Stimulated activated naive CD8-positive, alpha-beta T cell treated with anti-CD3 and anti-CD28 coated beads, Interleukin-15, Interleukin-2, amounts not matched to agents 100 ng/mL and 50 ng/mL, for 24 hours (primary cell): ENCODE measurements at regions not wholly inside any gene's neighbourhood (a gene's known extent, or its start where the extent isn't known, plus 50 kb on each side); places are given as distances from the start of the nearest gene placed in this dataset.

Experiments
- H3K27ac Mint-ChIP-seq: one replicate; pipeline ENCODE4 v1.8.0; 2021; ENCODE audit warnings: mild to moderate bottlenecking, mixed read lengths
- H3K27me3 Mint-ChIP-seq: one replicate; pipeline ENCODE4 v1.8.0; 2021; ENCODE audit warnings: mixed read lengths
- H3K36me3 Mint-ChIP-seq: one replicate; pipeline ENCODE4 v1.8.0; 2021; ENCODE audit warnings: low read depth, mixed read lengths
- H3K4me1 Mint-ChIP-seq: one replicate; pipeline ENCODE4 v1.8.0; 2021; ENCODE audit warnings: low read depth, mixed read lengths
- H3K4me3 Mint-ChIP-seq: one replicate; pipeline ENCODE4 v1.8.0; 2021; ENCODE audit warnings: mild to moderate bottlenecking, mixed read lengths
- H3K9me3 Mint-ChIP-seq: one replicate; pipeline ENCODE4 v1.8.0; 2021; ENCODE audit warnings: mixed read lengths

GRCh38 chr18:10184776-10185175, 269.7 kb upstream of the APCDD1 start:
- Mint-ChIP-seq H3K36me3 (no peaks in the 10 kb centered on the region), H3K9me3 (peaks cover 3% of the 10 kb centered on the region), H3K27ac (no peak overlapping the region), H3K4me1 (peaks cover 13% of the 10 kb centered on the region), H3K4me3 (no peak overlapping the region), H3K27me3 (no peaks in the 10 kb centered on the region)

- no peak overlapping the region for H3K4me3 Mint-ChIP-seq
- H3K27ac Mint-ChIP-seq: no peak overlapping the region
- peaks cover 3% of the 10 kb centered on the region for H3K9me3 Mint-ChIP-seq
- no peaks in the 10 kb centered on the region for H3K36me3 Mint-ChIP-seq
- H3K27me3 Mint-ChIP-seq: no peaks in the 10 kb centered on the region
- H3K4me1 Mint-ChIP-seq: peaks cover 5% of the 10 kb centered on the region
These were observed 265.2 kb upstream of the APCDD1 start for GRCh38 chr18:10188971-10189810.

GRCh38 chr18:10190564-10190963, 263.9 kb upstream of the APCDD1 start:
- Mint-ChIP-seq H3K27me3 (no peaks in the 10 kb centered on the region), H3K9me3 (no peaks in the 10 kb centered on the region), H3K4me3 (no peak overlapping the region), H3K27ac (no peak overlapping the region), H3K36me3 (no peaks in the 10 kb centered on the region), H3K4me1 (no peaks in the 10 kb centered on the region)

- no peak overlapping the region for H3K4me3 Mint-ChIP-seq
- no peak overlapping the region for H3K27ac Mint-ChIP-seq
- H3K4me1 Mint-ChIP-seq: no peaks in the 10 kb centered on the region
These were observed 261.0 kb upstream of the APCDD1 start for GRCh38 chr18:10193444-10193843.

GRCh38 chr18:10194592-10194991, 259.8 kb upstream of the APCDD1 start:
- H3K36me3 Mint-ChIP-seq: no peaks in the 10 kb centered on the region
- H3K4me1 Mint-ChIP-seq: no peaks in the 10 kb centered on the region
- no peak overlapping the region for H3K4me3 Mint-ChIP-seq
- H3K27me3 Mint-ChIP-seq: no peaks in the 10 kb centered on the region
- no peaks in the 10 kb centered on the region for H3K9me3 Mint-ChIP-seq
- no peak overlapping the region for H3K27ac Mint-ChIP-seq

More at GRCh38 chr18:10193444-10193843, 261.0 kb upstream of the APCDD1 start:
- Mint-ChIP-seq H3K9me3 (no peaks in the 10 kb centered on the region), H3K36me3 (no peaks in the 10 kb centered on the region), H3K27me3 (no peaks in the 10 kb centered on the region)

- Mint-ChIP-seq H3K4me1 (no peaks in the 10 kb centered on the region), H3K27me3 (no peaks in the 10 kb centered on the region), H3K27ac (no peak overlapping the region), H3K9me3 (no peaks in the 10 kb centered on the region), H3K36me3 (no peaks in the 10 kb centered on the region), H3K4me3 (no peak overlapping the region)
These were observed 258.9 kb upstream of the APCDD1 start for GRCh38 chr18:10195529-10195928.

- Mint-ChIP-seq H3K36me3 (no peaks in the 10 kb centered on the region), H3K27ac (no peak overlapping the region), H3K4me3 (no peak overlapping the region), H3K4me1 (no peaks in the 10 kb centered on the region), H3K9me3 (no peaks in the 10 kb centered on the region), H3K27me3 (no peaks in the 10 kb centered on the region)
These were observed 257.3 kb upstream of the APCDD1 start for GRCh38 chr18:10197097-10197496.

- Mint-ChIP-seq H3K27me3 (peaks cover 4% of the 10 kb centered on the region), H3K4me1 (no peaks in the 10 kb centered on the region), H3K27ac (no peak overlapping the region), H3K9me3 (no peaks in the 10 kb centered on the region), H3K4me3 (no peak overlapping the region), H3K36me3 (no peaks in the 10 kb centered on the region)
These were observed 253.2 kb upstream of the APCDD1 start for GRCh38 chr18:10201226-10201625.

GRCh38 chr18:10201659-10202058, 252.8 kb upstream of the APCDD1 start:
- no peak overlapping the region for H3K4me3 Mint-ChIP-seq
- peaks cover 8% of the 10 kb centered on the region for H3K27me3 Mint-ChIP-seq
- no peak overlapping the region for H3K27ac Mint-ChIP-seq
- no peaks in the 10 kb centered on the region for H3K9me3 Mint-ChIP-seq
- no peaks in the 10 kb centered on the region for H3K4me1 Mint-ChIP-seq
- no peaks in the 10 kb centered on the region for H3K36me3 Mint-ChIP-seq

GRCh38 chr18:10202845-10203321, 251.6 kb upstream of the APCDD1 start:
- no peak overlapping the region for H3K4me3 Mint-ChIP-seq
- no peak overlapping the region for H3K27ac Mint-ChIP-seq
- no peaks in the 10 kb centered on the region for H3K9me3 Mint-ChIP-seq
- no peaks in the 10 kb centered on the region for H3K36me3 Mint-ChIP-seq
- H3K4me1 Mint-ChIP-seq: no peaks in the 10 kb centered on the region
- H3K27me3 Mint-ChIP-seq: peaks cover 11% of the 10 kb centered on the region

- Mint-ChIP-seq H3K4me1 (no peaks in the 10 kb centered on the region), H3K36me3 (no peaks in the 10 kb centered on the region), H3K27me3 (peaks cover 11% of the 10 kb centered on the region), H3K9me3 (no peaks in the 10 kb centered on the region), H3K4me3 (no peak overlapping the region), H3K27ac (no peak overlapping the region)
These were observed 249.3 kb upstream of the APCDD1 start for GRCh38 chr18:10205151-10205550.

- H3K9me3 Mint-ChIP-seq: no peaks in the 10 kb centered on the region
- H3K27me3 Mint-ChIP-seq: peaks cover 11% of the 10 kb centered on the region
- H3K4me1 Mint-ChIP-seq: no peaks in the 10 kb centered on the region
- no peak overlapping the region for H3K27ac Mint-ChIP-seq
- no peak overlapping the region for H3K4me3 Mint-ChIP-seq
- H3K36me3 Mint-ChIP-seq: no peaks in the 10 kb centered on the region
These were observed 246.6 kb upstream of the APCDD1 start for GRCh38 chr18:10207682-10208345.

GRCh38 chr18:10209302-10209701, 245.1 kb upstream of the APCDD1 start:
- no peaks in the 10 kb centered on the region for H3K4me1 Mint-ChIP-seq
- peaks cover 11% of the 10 kb centered on the region for H3K27me3 Mint-ChIP-seq
- no peaks in the 10 kb centered on the region for H3K9me3 Mint-ChIP-seq
- no peak overlapping the region for H3K4me3 Mint-ChIP-seq
- H3K27ac Mint-ChIP-seq: no peak overlapping the region
- H3K36me3 Mint-ChIP-seq: no peaks in the 10 kb centered on the region

GRCh38 chr18:10210057-10210633, 244.3 kb upstream of the APCDD1 start:
- Mint-ChIP-seq H3K36me3 (no peaks in the 10 kb centered on the region), H3K4me3 (no peak overlapping the region), H3K4me1 (no peaks in the 10 kb centered on the region)

GRCh38 chr18:10213526-10213925, 240.9 kb upstream of the APCDD1 start:
- H3K36me3 Mint-ChIP-seq: no peaks in the 10 kb centered on the region
- no peaks in the 10 kb centered on the region for H3K27me3 Mint-ChIP-seq
- H3K4me1 Mint-ChIP-seq: no peaks in the 10 kb centered on the region
- H3K27ac Mint-ChIP-seq: no peak overlapping the region
- no peaks in the 10 kb centered on the region for H3K9me3 Mint-ChIP-seq
- no peak overlapping the region for H3K4me3 Mint-ChIP-seq

More at GRCh38 chr18:10210057-10210633, 244.3 kb upstream of the APCDD1 start:
- no peak overlapping the region for H3K27ac Mint-ChIP-seq
- no peaks in the 10 kb centered on the region for H3K9me3 Mint-ChIP-seq
- peaks cover 11% of the 10 kb centered on the region for H3K27me3 Mint-ChIP-seq
